H1 (cell line): ENCODE measurements at regions not wholly inside any gene's neighbourhood (a gene's known extent, or its start where the extent isn't known, plus 50 kb on each side); places are given as distances from the start of the nearest gene placed in this dataset.
A peak's percentile ranks its signal among the peaks of the same experiment; 100 is the strongest.

ENCODE experiments used
- CTCF ChIA-PET: fragments of 300-600 bp; sonication (Branson Sonifier 250); formaldehyde crosslinking; loops from one replicate; lab custom pipeline; 2021; ENCODE audit not compliant: partially characterized antibody; lab: Charles Lee
- POLR2A ChIA-PET: fragments of 300-600 bp; sonication (Branson Sonifier 250); formaldehyde crosslinking; loops from one replicate; lab custom pipeline; 2021; ENCODE audit warnings: inconsistent platforms; ENCODE audit not compliant: partially characterized antibody; lab: Charles Lee
- DNase-seq, 2 experiments: peaks; one replicate each; pipeline versions ENCODE4 v3.0.0 to v3.0.0-alpha.2; 2010 to 2022; ENCODE audit warnings: low spot score in 2 of 2, low read depth in 1 of 2, mixed read lengths in 1 of 2
- FAIRE-seq: peaks from 2 replicates; lab custom pipeline; 2011; peaks lifted over from hg19 to GRCh38; lab: Jason Lieb, UNC
- H2AFZ ChIP-seq: 2 replicates; pipeline ENCODE4 v1.8.1; 2012; ENCODE audit warnings: low read length, inconsistent platforms
- H2AK5ac ChIP-seq: 2 replicates; pipeline ENCODE4 v1.6.1; 2013; ENCODE audit warnings: low read depth, low read length
- H2BK120ac ChIP-seq: replicated peaks from 2 replicates; pipeline ENCODE3; 2013; ENCODE audit warnings: low read depth, low read length, inconsistent platforms
- H2BK12ac ChIP-seq: 2 replicates; pipeline ENCODE4 v1.6.1; 2013; ENCODE audit warnings: low read depth, low read length
- H2BK15ac ChIP-seq: 2 replicates; pipeline ENCODE4 v1.6.1; 2013; ENCODE audit warnings: low read length
- H2BK20ac ChIP-seq: 2 replicates; pipeline ENCODE4 v1.6.1; 2013; ENCODE audit warnings: low read length
- H2BK5ac ChIP-seq: 2 replicates; pipeline ENCODE4 v1.6.1; 2013; ENCODE audit warnings: low read depth, low read length
- H3K14ac ChIP-seq: 2 replicates; pipeline ENCODE4 v1.6.1; 2013; ENCODE audit warnings: inconsistent platforms; ENCODE audit not compliant: insufficient read length
- H3K18ac ChIP-seq: 2 replicates; pipeline ENCODE4 v1.6.1; 2013; ENCODE audit warnings: low read length; ENCODE audit errors: extremely low read depth
- H3K23ac ChIP-seq: 2 replicates; pipeline ENCODE4 v1.6.1; 2013; ENCODE audit warnings: inconsistent platforms; ENCODE audit not compliant: insufficient read length
- H3K23me2 ChIP-seq: 2 replicates; pipeline ENCODE4 v1.6.1; 2013; ENCODE audit warnings: low read depth, low read length
- H3K27ac ChIP-seq: 2 replicates; pipeline ENCODE4 v1.6.1; 2011; ENCODE audit warnings: low read depth, low read length, inconsistent platforms
- H3K27me3 ChIP-seq, 4 experiments: replicated peaks in 1 of 4; 1 replicate in 1 of 4; 2 replicates in 3 of 4; pipeline versions ENCODE4 v1.6.1 to v1.8.1; 2011 to 2013; ENCODE audit warnings: low read length in 3 of 4, mild to moderate bottlenecking in 3 of 4, inconsistent platforms in 2 of 4, mixed read lengths in 2 of 4, moderate library complexity in 1 of 4; ENCODE audit not compliant: control insufficient read depth in 3 of 4, insufficient read depth in 3 of 4; ENCODE audit errors: extremely low read depth in 1 of 4
- H3K36me3 ChIP-seq, 4 experiments: 2 replicates each; pipeline versions ENCODE4 v1.6.1 to v1.8.1; 2011 to 2013; ENCODE audit warnings: mild to moderate bottlenecking in 4 of 4, low read length in 3 of 4, moderate library complexity in 2 of 4, control low read depth in 1 of 4, inconsistent platforms in 1 of 4; ENCODE audit not compliant: insufficient read depth in 4 of 4, control insufficient read depth in 2 of 4
- H3K4ac ChIP-seq: replicated peaks from 2 replicates; pipeline ENCODE3; 2013; ENCODE audit warnings: low read length, low read depth, mixed read lengths, inconsistent platforms; ENCODE audit not compliant: insufficient read length
- H3K4me1 ChIP-seq, 4 experiments: replicated peaks in 1 of 4; 1 replicate in 1 of 4; 2 replicates in 3 of 4; pipeline versions ENCODE4 v1.6.1 to v1.8.1; 2011 to 2013; ENCODE audit warnings: low read length in 3 of 4, inconsistent platforms in 2 of 4, mixed read lengths in 1 of 4; ENCODE audit not compliant: insufficient read depth in 4 of 4, control insufficient read depth in 3 of 4
- H3K4me2 ChIP-seq, 2 experiments: 2 replicates each; pipeline versions ENCODE4 v1.6.1 to v1.8.1; 2011 to 2013; ENCODE audit warnings: low read depth in 2 of 2, low read length in 2 of 2, control low read depth in 1 of 2, inconsistent platforms in 1 of 2, mild to moderate bottlenecking in 1 of 2; ENCODE audit not compliant: insufficient read depth in 1 of 2
- H3K4me3 ChIP-seq, 4 experiments: fragments of 200-600, 300-600 bp in 1 of 4; sonication (generic), shearing (Covaris generic), sonication (Bioruptor Twin) in 1 of 4; 2 replicates each; pipeline versions ENCODE4 v1.5.1 to v1.8.1; 2011 to 2016; ENCODE audit warnings: low read length in 4 of 4, low read depth in 3 of 4, control low read depth in 2 of 4, inconsistent platforms in 2 of 4, mild to moderate bottlenecking in 2 of 4, mixed read lengths in 1 of 4, moderate library complexity in 1 of 4; ENCODE audit not compliant: insufficient read depth in 2 of 4; ENCODE audit errors: extremely low read depth in 1 of 4
- H3K56ac ChIP-seq: replicated peaks from 2 replicates; pipeline ENCODE3; 2013; ENCODE audit warnings: low read depth, mild to moderate bottlenecking, mixed read lengths, low read length, inconsistent platforms; ENCODE audit not compliant: insufficient read length
- H3K79me1 ChIP-seq: 2 replicates; pipeline ENCODE4 v1.6.1; 2013; ENCODE audit warnings: low read depth, low read length, control low read depth
- H3K79me2 ChIP-seq, 2 experiments: 2 replicates each; pipeline versions ENCODE4 v1.6.1 to v1.8.1; 2012 to 2013; ENCODE audit warnings: low read length in 2 of 2, mild to moderate bottlenecking in 2 of 2, inconsistent platforms in 1 of 2; ENCODE audit not compliant: insufficient read depth in 2 of 2, control insufficient read depth in 1 of 2
- H3K9ac ChIP-seq, 4 experiments: replicated peaks in 1 of 4; 1 replicate in 1 of 4; 2 replicates in 3 of 4; pipeline versions ENCODE4 v1.6.1 to v1.8.1; 2011 to 2013; ENCODE audit warnings: low read depth in 3 of 4, low read length in 3 of 4, control low read depth in 2 of 4, mild to moderate bottlenecking in 2 of 4, moderate library complexity in 2 of 4, inconsistent platforms in 1 of 4; ENCODE audit errors: extremely low read depth in 1 of 4
- H3K9me3 ChIP-seq, 2 experiments: 2 replicates each; pipeline versions ENCODE4 v1.6.1 to v1.8.1; 2012 to 2013; ENCODE audit warnings: mild to moderate bottlenecking in 2 of 2, moderate library complexity in 2 of 2, control low read depth in 1 of 2, inconsistent platforms in 1 of 2, low read depth in 1 of 2, low read length in 1 of 2, mixed read lengths in 1 of 2; ENCODE audit not compliant: insufficient read depth in 2 of 2
- H4K20me1 ChIP-seq, 2 experiments: replicated peaks in 1 of 2; 2 replicates each; pipeline versions ENCODE3 to v1.8.1; 2011 to 2013; ENCODE audit warnings: inconsistent platforms in 2 of 2, low read length in 2 of 2, mild to moderate bottlenecking in 1 of 2; ENCODE audit not compliant: insufficient read depth in 2 of 2, control insufficient read depth in 1 of 2
- H4K5ac ChIP-seq: 2 replicates; pipeline ENCODE4 v1.6.1; 2013; ENCODE audit warnings: low read length, low read depth, mixed read lengths, inconsistent platforms; ENCODE audit not compliant: insufficient read length
- H4K8ac ChIP-seq: 2 replicates; pipeline ENCODE4 v1.8.0; 2013; ENCODE audit warnings: mild to moderate bottlenecking, moderate library complexity, low read length, inconsistent platforms; ENCODE audit not compliant: insufficient read depth; ENCODE audit errors: extremely low read depth
- H4K91ac ChIP-seq: replicated peaks from 2 replicates; pipeline ENCODE3; 2013; ENCODE audit warnings: low read length, mixed read lengths, inconsistent platforms; ENCODE audit not compliant: insufficient read length
- ASH2L ChIP-seq: fragments of 200-600, 300-600 bp; sonication (generic); IDR thresholded peaks from one replicate; pipeline ENCODE4 v1.7.1; 2017; ENCODE audit warnings: low read length
- BRCA1 ChIP-seq: IDR thresholded peaks from 2 replicates; pipeline ENCODE4 v1.6.1; 2012; ENCODE audit warnings: low read depth, low read length, improper control_type of control experiment
- CHD2 ChIP-seq: IDR thresholded peaks from 2 replicates; pipeline ENCODE4 v1.6.1; 2012; ENCODE audit warnings: low read length, improper control_type of control experiment
- KDM4A ChIP-seq: IDR thresholded peaks from one replicate; pipeline ENCODE4 v1.7.1; 2012; ENCODE audit warnings: low read depth, mild to moderate bottlenecking, moderate library complexity, low read length, inconsistent platforms; ENCODE audit not compliant: severe bottlenecking
- NANOG ChIP-seq: IDR thresholded peaks from 2 replicates; pipeline ENCODE4 v1.6.1; 2011; ENCODE audit warnings: low read length, low read depth, mild to moderate bottlenecking, inconsistent platforms; ENCODE audit not compliant: insufficient read depth, poor library complexity, severe bottlenecking
- PHF8 ChIP-seq: fragments of 200-600 bp; sonication (generic); conservative IDR thresholded peaks from 2 replicates; pipeline ENCODE4 v1.7.1; 2012; ENCODE audit warnings: low read depth, mild to moderate bottlenecking, inconsistent platforms, low read length, moderate library complexity
- POLR2A ChIP-seq, 2 experiments: IDR thresholded peaks; 1 replicate in 1 of 2; 2 replicates in 1 of 2; pipeline ENCODE4 v1.6.1; 2011; ENCODE audit warnings: low read depth in 2 of 2, low read length in 2 of 2, mild to moderate bottlenecking in 2 of 2; ENCODE audit errors: control extremely low read depth in 1 of 2
- RAD21 ChIP-seq, 2 experiments: IDR thresholded peaks in 1 of 2; conservative IDR thresholded peaks in 1 of 2; 2 replicates each; pipeline ENCODE4 v1.6.1; 2011; ENCODE audit warnings: low read depth in 2 of 2, low read length in 2 of 2, improper control_type of control experiment in 1 of 2, inconsistent platforms in 1 of 2, mild to moderate bottlenecking in 1 of 2, moderate library complexity in 1 of 2
- whole genome bisulfite sequencing, 2 experiments: shearing (Covaris generic) in 1 of 2; methylation state at CpG; one replicate each; pipeline versions ENCODE4 v1.1.6 to v1.1.7; 2013 to 2015; ENCODE audit warnings: low lambda C conversion rate in 2 of 2, mixed read lengths in 2 of 2, inconsistent platforms in 1 of 2, low coverage in 1 of 2, missing lambda C conversion rate in 1 of 2; ENCODE audit not compliant: insufficient replicate concordance in 2 of 2, insufficient coverage in 1 of 2, insufficient read length in 1 of 2; ENCODE audit errors: extremely low coverage in 1 of 2, missing lambda C conversion rate in 1 of 2; 5-methylcytosine and 5-hydroxymethylcytosine counted together
- TF ChIP-seq, protein P1 (sequence below), 3 experiments: IDR thresholded peaks; 1 replicate in 2 of 3; 2 replicates in 1 of 3; pipeline versions ENCODE4 v1.5.1 to v1.6.1; 2011; ENCODE audit warnings: low read length in 3 of 3, mild to moderate bottlenecking in 3 of 3, inconsistent platforms in 2 of 3, low read depth in 1 of 3, moderate library complexity in 1 of 3; ENCODE audit not compliant: insufficient read depth in 1 of 3; ENCODE audit errors: control extremely low read depth in 1 of 3

DNA sequence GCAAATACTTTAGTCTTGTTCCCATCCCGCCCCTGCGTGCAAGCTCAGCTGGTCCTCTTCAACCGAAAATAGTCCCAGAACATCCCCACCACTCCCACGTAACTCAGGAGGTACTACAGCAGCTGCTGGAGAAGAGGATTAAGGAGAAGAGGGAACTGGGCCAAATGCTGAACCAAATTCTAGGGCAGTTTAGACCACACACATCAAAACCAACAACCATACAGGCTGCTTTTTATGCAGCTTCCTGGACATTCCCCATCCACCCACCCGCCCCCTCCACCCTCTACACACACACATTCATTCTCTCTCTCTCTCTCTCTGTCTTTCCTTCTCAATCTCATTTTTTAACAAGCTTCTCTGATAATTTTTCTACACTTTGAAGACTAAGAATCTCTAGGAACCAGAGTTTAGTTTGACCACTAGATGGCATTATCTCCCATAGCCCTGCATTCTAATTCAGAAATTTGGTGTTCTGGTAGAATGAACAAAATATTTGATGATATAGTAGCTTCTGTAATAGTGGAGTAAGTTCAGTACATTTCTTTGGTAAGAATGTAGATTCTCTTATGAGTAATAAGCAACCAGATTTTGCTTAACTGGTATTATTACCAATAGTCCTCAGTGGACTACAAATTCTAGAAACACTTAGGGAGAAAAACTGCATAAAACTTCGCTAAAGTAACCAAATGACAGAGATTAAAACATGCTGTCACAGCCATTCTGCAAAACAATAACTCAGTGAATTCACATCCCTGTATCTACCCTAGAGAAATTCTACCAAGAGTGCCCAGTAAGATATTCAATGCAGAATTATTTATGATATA is 52.1 kb upstream of the BEND6 start:
- H3K9me3 ChIP-seq: no peaks in the 10 kb centered on the region
- no peak overlapping the region for H2BK15ac ChIP-seq
- H2BK5ac ChIP-seq: no peak overlapping the region
- no peak overlapping the region for H2BK12ac ChIP-seq
- H3K56ac ChIP-seq: no peak overlapping the region
- 83% methylated on average over 5 of the region's 6 CpGs; no CpG with 5 or more reads in 1 of the 2 experiments for WGBS, 2 experiments
- CTCF ChIA-PET: interaction anchor here (0.5 to 5.2 kb wide), 35 partner anchors 10 to 416 kb away, joined by 3 to 66 read pairs (median 4); partner anchors contain the start of genes BAG2, BEND6 and PRIM2
- no peaks in the 10 kb centered on the region for H4K20me1 ChIP-seq
- no peaks in the 10 kb centered on the region for H3K79me1 ChIP-seq
- H3K79me2 ChIP-seq: no peaks in the 10 kb centered on the region
- H3K4ac ChIP-seq: no peak overlapping the region
- H4K5ac ChIP-seq: no peak overlapping the region
- DNase-seq (no peak), FAIRE-seq (no peak)
- H3K14ac ChIP-seq: no peak overlapping the region
- H2AK5ac ChIP-seq: no peak overlapping the region
- H3K23ac ChIP-seq: no peak overlapping the region
- no peak overlapping the region for H2BK120ac ChIP-seq
- no peaks in the 10 kb centered on the region for H3K23me2 ChIP-seq
- H3K27me3 ChIP-seq: no peaks in the 10 kb centered on the region
- no peak overlapping the region for H3K9ac ChIP-seq
- 0 out of 2 replicates have a peak overlapping the region, but pooled peaks have one; percentile 28 for H2AFZ ChIP-seq
- H4K91ac ChIP-seq: no peak overlapping the region
- no peaks in the 10 kb centered on the region; a peak in 1 of 8 replicates for H3K36me3 ChIP-seq
- H3K27ac ChIP-seq: no peak overlapping the region
- no peak overlapping the region for H3K18ac ChIP-seq
- H2BK20ac ChIP-seq: 0 out of 2 replicates have a peak overlapping the region, but pooled peaks have one; percentile 13
- no peak overlapping the region for H3K4me3 ChIP-seq
- H3K4me2 ChIP-seq: no peak overlapping the region
- H3K4me1 ChIP-seq: no peaks in the 10 kb centered on the region
- H4K8ac ChIP-seq: no peak overlapping the region
- POLR2A ChIA-PET: interaction anchor here (0.6 to 2.8 kb wide), 3 partner anchors 11 to 59 kb away, joined by 3 to 12 read pairs (median 3); partner anchors contain the start of gene BEND6
- no peak for TF ChIP-seq POLR2A (IDR thresholded peaks at IDR 0.05; ENCODE audit: control extremely low read depth in 1 of 2, low read depth in 2 of 2, low read length in 2 of 2)
- no peak for TF ChIP-seq PHF8
- no peak for TF ChIP-seq KDM4A
- no peak for TF ChIP-seq BRCA1
- TF ChIP-seq NANOG: no peak
- TF ChIP-seq CHD2: no peak
- TF ChIP-seq RAD21 (IDR thresholded peaks at IDR 0.05 in 1 of 2, conservative IDR thresholded peaks at IDR 0.05 in 1 of 2; ENCODE audit: low read depth in 2 of 2, low read length in 2 of 2): peak; percentile 52 to 55
- no peak for TF ChIP-seq ASH2L
- TF ChIP-seq, protein P1, sequence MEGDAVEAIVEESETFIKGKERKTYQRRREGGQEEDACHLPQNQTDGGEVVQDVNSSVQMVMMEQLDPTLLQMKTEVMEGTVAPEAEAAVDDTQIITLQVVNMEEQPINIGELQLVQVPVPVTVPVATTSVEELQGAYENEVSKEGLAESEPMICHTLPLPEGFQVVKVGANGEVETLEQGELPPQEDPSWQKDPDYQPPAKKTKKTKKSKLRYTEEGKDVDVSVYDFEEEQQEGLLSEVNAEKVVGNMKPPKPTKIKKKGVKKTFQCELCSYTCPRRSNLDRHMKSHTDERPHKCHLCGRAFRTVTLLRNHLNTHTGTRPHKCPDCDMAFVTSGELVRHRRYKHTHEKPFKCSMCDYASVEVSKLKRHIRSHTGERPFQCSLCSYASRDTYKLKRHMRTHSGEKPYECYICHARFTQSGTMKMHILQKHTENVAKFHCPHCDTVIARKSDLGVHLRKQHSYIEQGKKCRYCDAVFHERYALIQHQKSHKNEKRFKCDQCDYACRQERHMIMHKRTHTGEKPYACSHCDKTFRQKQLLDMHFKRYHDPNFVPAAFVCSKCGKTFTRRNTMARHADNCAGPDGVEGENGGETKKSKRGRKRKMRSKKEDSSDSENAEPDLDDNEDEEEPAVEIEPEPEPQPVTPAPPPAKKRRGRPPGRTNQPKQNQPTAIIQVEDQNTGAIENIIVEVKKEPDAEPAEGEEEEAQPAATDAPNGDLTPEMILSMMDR (IDR thresholded peaks at IDR 0.05; ENCODE audit: control extremely low read depth in 1 of 3, insufficient read depth in 1 of 3, low read depth in 1 of 3, low read length in 3 of 3): peak in 2 of 3 experiments; percentile 41 to 60; a peak in 2 of 4 replicates
